IPS DF 4.7 (cell line): ENCODE measurements at regions not wholly inside any gene's neighbourhood (a gene's known extent, or its start where the extent isn't known, plus 50 kb on each side); places are given as distances from the start of the nearest gene placed in this dataset.
A peak's percentile ranks its signal among the peaks of the same experiment; 100 is the strongest.

Source experiments
- DNase-seq: peaks from one replicate; pipeline ENCODE4 v3.0.0-alpha.2; 2013; ENCODE audit warnings: low spot score; ENCODE audit errors: extremely low read depth

GRCh38 chr20:11748436-11748835, 169.3 kb upstream of the BTBD3 start:
- DNase-seq: no peak

GRCh38 chr20:11752336-11752735, 165.4 kb upstream of the BTBD3 start:
- no peak for DNase-seq

GRCh38 chr20:11753155-11753554, 164.5 kb upstream of the BTBD3 start:
- DNase-seq: no peak

GRCh38 chr20:11754451-11754850, 163.2 kb upstream of the BTBD3 start:
- no peak for DNase-seq

- DNase-seq: no peak
Measured at GRCh38 chr20:11755071-11755841, 162.4 kb upstream of the BTBD3 start.

GRCh38 chr20:11761497-11761896, 156.2 kb upstream of the BTBD3 start:
- no peak for DNase-seq

GRCh38 chr20:11766961-11767360, 150.7 kb upstream of the BTBD3 start:
- peak; percentile 62 for DNase-seq

GRCh38 chr20:11769825-11770224, 147.9 kb upstream of the BTBD3 start:
- no peak for DNase-seq

- no peak for DNase-seq
Measured at GRCh38 chr20:11772226-11772730, 145.4 kb upstream of the BTBD3 start.

GRCh38 chr20:11776687-11777086, 141.0 kb upstream of the BTBD3 start:
- no peak for DNase-seq

- DNase-seq: no peak
Measured at GRCh38 chr20:11777387-11778205, 140.1 kb upstream of the BTBD3 start.

- no peak for DNase-seq
Measured at GRCh38 chr20:11778206-11778570, 139.5 kb upstream of the BTBD3 start.

- no peak for DNase-seq
Measured at GRCh38 chr20:11780765-11781369, 136.8 kb upstream of the BTBD3 start.

GRCh38 chr20:11783102-11783850, 134.4 kb upstream of the BTBD3 start:
- no peak for DNase-seq

- no peak for DNase-seq
Measured at GRCh38 chr20:11785885-11786507, 131.7 kb upstream of the BTBD3 start.

GRCh38 chr20:11790046-11790445, 127.6 kb upstream of the BTBD3 start:
- no peak for DNase-seq

GRCh38 chr20:11791316-11791715, 126.4 kb upstream of the BTBD3 start:
- no peak for DNase-seq

GRCh38 chr20:11791835-11792567, 125.7 kb upstream of the BTBD3 start:
- DNase-seq: no peak

GRCh38 chr20:11792568-11792953, 125.1 kb upstream of the BTBD3 start:
- no peak for DNase-seq

GRCh38 chr20:11794525-11794924, 123.2 kb upstream of the BTBD3 start:
- no peak for DNase-seq
